ENCODE measurements at regions not wholly inside any gene's neighbourhood (a gene's known extent, or its start where the extent isn't known, plus 50 kb on each side); places are given as distances from the start of the nearest gene placed in this dataset.

GRCh38 chr5:175109058-175109755 lies 334.8 kb downstream of the DRD1 start:
- TF ChIP-seq, protein P1, sequence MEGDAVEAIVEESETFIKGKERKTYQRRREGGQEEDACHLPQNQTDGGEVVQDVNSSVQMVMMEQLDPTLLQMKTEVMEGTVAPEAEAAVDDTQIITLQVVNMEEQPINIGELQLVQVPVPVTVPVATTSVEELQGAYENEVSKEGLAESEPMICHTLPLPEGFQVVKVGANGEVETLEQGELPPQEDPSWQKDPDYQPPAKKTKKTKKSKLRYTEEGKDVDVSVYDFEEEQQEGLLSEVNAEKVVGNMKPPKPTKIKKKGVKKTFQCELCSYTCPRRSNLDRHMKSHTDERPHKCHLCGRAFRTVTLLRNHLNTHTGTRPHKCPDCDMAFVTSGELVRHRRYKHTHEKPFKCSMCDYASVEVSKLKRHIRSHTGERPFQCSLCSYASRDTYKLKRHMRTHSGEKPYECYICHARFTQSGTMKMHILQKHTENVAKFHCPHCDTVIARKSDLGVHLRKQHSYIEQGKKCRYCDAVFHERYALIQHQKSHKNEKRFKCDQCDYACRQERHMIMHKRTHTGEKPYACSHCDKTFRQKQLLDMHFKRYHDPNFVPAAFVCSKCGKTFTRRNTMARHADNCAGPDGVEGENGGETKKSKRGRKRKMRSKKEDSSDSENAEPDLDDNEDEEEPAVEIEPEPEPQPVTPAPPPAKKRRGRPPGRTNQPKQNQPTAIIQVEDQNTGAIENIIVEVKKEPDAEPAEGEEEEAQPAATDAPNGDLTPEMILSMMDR (IDR thresholded peaks at IDR 0.05) = no peak
- TF ChIP-seq POLR2A (IDR thresholded peaks at IDR 0.05) (no peak), POLR2AphosphoS5 (IDR thresholded peaks at IDR 0.05; ENCODE audit: insufficient read depth in 1 of 2, low read depth in 1 of 2) (no peak)
